Tibial nerve (tissue), 4 donors: ENCODE measurements at regions not wholly inside any gene's neighbourhood (a gene's known extent, or its start where the extent isn't known, plus 50 kb on each side); places are given as distances from the start of the nearest gene placed in this dataset.

ENCODE experiments used
- CTCF ChIP-seq, 5 experiments: fragments of 200-600 bp in 3 of 5; fragments of 450-650 bp in 2 of 5; sonication (generic) in 3 of 5; IDR thresholded peaks; one replicate each; pipeline ENCODE4 v1.5.1; 2016 to 2019; ENCODE audit warnings: antibody characterized with exemption in 5 of 5, mild to moderate bottlenecking in 3 of 5, moderate library complexity in 2 of 5
- EP300 ChIP-seq, 2 donors: sonication (generic); formaldehyde crosslinking; IDR thresholded peaks; one replicate each; pipeline ENCODE4 v1.6.1; 2017; ENCODE audit warnings: antibody characterized with exemption in 2 of 2, mild to moderate bottlenecking in 1 of 2
- POLR2A ChIP-seq, 2 donors: fragments of 450-650 bp; IDR thresholded peaks; one replicate each; pipeline ENCODE4 v1.6.1; 2017; ENCODE audit warnings: antibody characterized with exemption in 2 of 2, mild to moderate bottlenecking in 2 of 2, moderate library complexity in 2 of 2

DNA sequence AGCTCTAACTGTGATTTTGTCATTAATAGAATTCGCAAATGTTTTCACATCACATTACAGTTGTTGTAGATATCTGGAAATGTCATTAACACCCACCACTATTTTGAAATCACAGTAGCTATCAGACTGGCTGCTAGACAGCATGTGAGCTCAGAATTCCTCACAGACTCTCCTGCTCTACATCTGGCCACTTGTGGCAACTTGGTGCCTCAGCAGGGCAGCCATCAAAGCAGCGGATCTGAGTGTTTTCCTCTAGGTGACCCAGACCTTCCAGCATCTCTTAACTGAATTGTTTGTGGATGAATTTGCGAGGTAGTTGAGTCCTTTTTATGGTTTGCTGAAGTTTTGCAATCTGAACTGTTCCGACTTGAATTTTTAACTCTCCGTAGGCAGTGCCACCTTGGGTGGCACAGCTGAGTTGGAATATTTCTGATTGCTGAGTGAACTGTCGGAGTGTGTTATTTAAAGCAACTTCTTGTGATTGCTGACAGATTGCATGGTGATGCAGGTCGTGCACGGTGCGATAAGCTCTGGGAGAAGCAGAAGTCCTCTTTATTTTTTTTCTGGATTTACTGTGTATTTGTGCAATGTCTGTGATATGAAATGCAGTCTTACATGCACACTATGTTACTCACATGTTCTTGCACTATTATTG, 114.0 kb upstream of the PLET1 start:
- TF ChIP-seq POLR2A (IDR thresholded peaks at IDR 0.05) (no peak), CTCF (IDR thresholded peaks at IDR 0.05) (no peak), EP300 (IDR thresholded peaks at IDR 0.05) (no peak)
